GM12878 (cell line): ENCODE measurements at regions not wholly inside any gene's neighbourhood (a gene's known extent, or its start where the extent isn't known, plus 50 kb on each side); places are given as distances from the start of the nearest gene placed in this dataset.

Source experiments
- ATAC-seq: fragments of 200-7000 bp; cut with Tn5 transposase; 3 replicates; pipeline ENCODE4 v1.9.1; 2020; ENCODE audit warnings: mild to moderate bottlenecking, moderate library complexity
- BruUV-seq: library from RNA; stranded (reverse); fragments of 400-500 nt; replicated peaks from 2 replicates; lab custom pipeline; 2021; lab: Mats Ljungman, UMichigan
- CTCF ChIA-PET: fragments of 300-600 bp; sonication (Branson Sonifier 250); formaldehyde crosslinking; extraction: SDS; loops from one replicate; lab custom pipeline; 2021; ENCODE audit warnings: inconsistent platforms; lab: Yijun Ruan, JAX
- POLR2A ChIA-PET: fragments of 350-600 bp; formaldehyde crosslinking; extraction: SDS; loops from one replicate; lab custom pipeline; 2021; ENCODE audit warnings: inconsistent platforms; lab: Charles Lee
- RAD21 ChIA-PET: fragments of 300-600 bp; sonication (Branson Sonifier 250); formaldehyde crosslinking; loops from one replicate; lab custom pipeline; 2023; ENCODE audit warnings: antibody characterized with exemption; ENCODE audit not compliant: unreplicated experiment; lab: Charles Lee
- SMC1A ChIA-PET: fragments of 300-600 bp; sonication (Branson Sonifier 250); formaldehyde crosslinking; loops from one replicate; lab custom pipeline; 2023; ENCODE audit not compliant: unreplicated experiment, uncharacterized antibody; lab: Charles Lee
- DNase-seq: peaks from one replicate; pipeline ENCODE4 v3.0.0-alpha.2; 2011; ENCODE audit warnings: low read depth, low spot score
- FAIRE-seq: peaks from 3 replicates; lab custom pipeline; 2011; peaks lifted over from hg19 to GRCh38; lab: Jason Lieb, UNC
- H2AFZ ChIP-seq: 2 replicates; pipeline ENCODE4 v1.6.0; 2011; ENCODE audit warnings: low read depth, low read length, control low read depth; ENCODE audit not compliant: control insufficient read depth
- H3K27ac ChIP-seq: 2 replicates; pipeline ENCODE4 v1.5.1; 2011; ENCODE audit warnings: control low read depth; ENCODE audit not compliant: control insufficient read depth, insufficient read depth
- H3K27me3 ChIP-seq, 2 experiments: replicated peaks in 1 of 2; 2 replicates each; pipeline versions ENCODE4 v1.6.0 to v1.6.1; 2011; ENCODE audit warnings: low read length in 1 of 2; ENCODE audit not compliant: control insufficient read depth in 2 of 2, insufficient read depth in 2 of 2
- H3K36me3 ChIP-seq, 2 experiments: 2 replicates each; pipeline ENCODE4 v1.5.1; 2011; ENCODE audit warnings: low read length in 1 of 2; ENCODE audit not compliant: control insufficient read depth in 2 of 2, insufficient read depth in 2 of 2
- H3K4me1 ChIP-seq: 2 replicates; pipeline ENCODE4 v1.6.1; 2011; ENCODE audit warnings: mild to moderate bottlenecking, low read length, moderate library complexity, mixed read lengths; ENCODE audit not compliant: control insufficient read depth, insufficient read depth
- H3K4me2 ChIP-seq: 2 replicates; pipeline ENCODE4 v1.6.0; 2011; ENCODE audit warnings: control low read depth; ENCODE audit not compliant: control insufficient read depth, insufficient read depth
- H3K4me3 ChIP-seq: fragments of 200-600 bp; sonication (generic); 2 replicates; pipeline ENCODE4 v1.5.1; 2016
- H3K79me2 ChIP-seq: 2 replicates; pipeline ENCODE4 v1.6.0; 2011; ENCODE audit warnings: low read length; ENCODE audit not compliant: control insufficient read depth, insufficient read depth
- H3K9ac ChIP-seq: 2 replicates; pipeline ENCODE4 v1.8.0; 2011; ENCODE audit warnings: low read length, control low read depth, mixed read lengths; ENCODE audit not compliant: control insufficient read depth, insufficient read depth
- H3K9me3 ChIP-seq: replicated peaks from 3 replicates; pipeline ENCODE4 v1.5.1; 2011; ENCODE audit warnings: mild to moderate bottlenecking, low read length; ENCODE audit not compliant: control insufficient read depth, insufficient read depth
- H4K20me1 ChIP-seq: 2 replicates; pipeline ENCODE4 v1.6.0; 2011; ENCODE audit not compliant: control insufficient read depth, insufficient read depth
- BHLHE40 ChIP-seq, 2 experiments: fragments of 450-650 bp in 1 of 2; IDR thresholded peaks; 2 replicates each; pipeline ENCODE4 v1.6.1; 2011 to 2017; ENCODE audit warnings: low read depth in 2 of 2, borderline replicate concordance in 1 of 2, improper control_type of control experiment in 1 of 2, low read length in 1 of 2, mild to moderate bottlenecking in 1 of 2
- CBX5 ChIP-seq: sonication (generic); IDR thresholded peaks from 2 replicates; pipeline ENCODE4 v1.6.1; 2016; ENCODE audit warnings: low read depth, moderate library complexity, mild to moderate bottlenecking, inconsistent platforms
- E2F4 ChIP-seq: IDR thresholded peaks from 2 replicates; pipeline ENCODE4 v1.6.1; 2012; ENCODE audit warnings: low read depth, low read length, improper control_type of control experiment
- EGR1 ChIP-seq, 2 experiments: IDR thresholded peaks; 1 replicate in 1 of 2; 2 replicates in 1 of 2; pipeline ENCODE4 v1.6.1; 2011 to 2012; ENCODE audit warnings: low read depth in 2 of 2, low read length in 2 of 2, borderline replicate concordance in 1 of 2, mild to moderate bottlenecking in 1 of 2, moderate library complexity in 1 of 2
- IKZF1 ChIP-seq: fragments of 450-650 bp; conservative IDR thresholded peaks from 2 replicates; pipeline ENCODE4 v1.6.1; 2017; ENCODE audit warnings: antibody characterized with exemption, mild to moderate bottlenecking
- JUNB ChIP-seq: IDR thresholded peaks from 2 replicates; pipeline ENCODE4 v1.6.1; 2016; ENCODE audit warnings: antibody characterized with exemption, mild to moderate bottlenecking
- MXI1 ChIP-seq: fragments of 150-350 bp; IDR thresholded peaks from 2 replicates; pipeline ENCODE4 v1.6.1; 2011; ENCODE audit warnings: low read depth, mild to moderate bottlenecking, inconsistent platforms, low read length, improper control_type of control experiment
- NR2C2 ChIP-seq: IDR thresholded peaks from 2 replicates; pipeline ENCODE4 v1.6.1; 2011; ENCODE audit warnings: borderline replicate concordance, low read depth; ENCODE audit not compliant: control insufficient read depth, insufficient read length
- NR2F1 ChIP-seq: fragments of 450-650 bp; conservative IDR thresholded peaks from 2 replicates; pipeline ENCODE4 v1.6.1; 2017; ENCODE audit warnings: mild to moderate bottlenecking
- ZBTB11 ChIP-seq: fragments of 450-650 bp; formaldehyde crosslinking; IDR thresholded peaks from 2 replicates; pipeline ENCODE4 v1.5.0; 2022; ENCODE audit warnings: mild to moderate bottlenecking, missing genetic modification characterization
- WGBS: methylation state at CpG from one replicate; pipeline ENCODE4 v1.1.6; 2016; ENCODE audit warnings: low lambda C conversion rate; ENCODE audit not compliant: insufficient replicate concordance, insufficient coverage; ENCODE audit errors: missing lambda C conversion rate; 5-methylcytosine and 5-hydroxymethylcytosine counted together
- in situ Hi-C: fragments of 300-500 bp; cut with MboI; formaldehyde crosslinking; loops from 9 replicates; pipeline ENCODE4 v1.14.3; 2018; ENCODE audit warnings: mixed read lengths
- intact Hi-C: fragments of 100-400 bp; cut with micrococcal nuclease; formaldehyde crosslinking; loops from one replicate; pipeline ENCODE4 v1.14.2; 2022; ENCODE audit not compliant: unreplicated experiment

- no peaks in the 10 kb centered on the region for H3K79me2 ChIP-seq
- in situ Hi-C loops, result no loop called here
- 64% methylated on average over 14 of the region's 14 CpGs for WGBS
Measured at GRCh38 chr22:49448526-49448925, 379.1 kb downstream of the BRD1 start.

More at GRCh38 chr22:49448526-49448925, 379.1 kb downstream of the BRD1 start:
- Histone ChIP-seq H3K27ac (no peak overlapping the region), H3K9me3 (no peaks in the 10 kb centered on the region; the same call in 2 of the 3 replicates), H3K4me1 (no peaks in the 10 kb centered on the region), H2AFZ (no peak overlapping the region), H3K4me3 (no peak overlapping the region), H4K20me1 (no peaks in the 10 kb centered on the region), H3K4me2 (no peak overlapping the region)
- BruUV-seq, result no TSS peak
- ChIA-PET RAD21 (no interaction called here), SMC1A (no interaction called here), CTCF (no interaction called here)
- FAIRE-seq (no peak), DNase-seq (no peak), ATAC-seq (no peak)
- no peak for TF ChIP-seq E2F4
- no peak for TF ChIP-seq NR2F1
- no peak for TF ChIP-seq NR2C2
- no peak for TF ChIP-seq ZBTB11 (CRISPR knock-in tag)
- TF ChIP-seq BHLHE40 (IDR thresholded peaks at IDR 0.05; ENCODE audit: borderline replicate concordance in 1 of 2, low read depth in 2 of 2, low read length in 1 of 2), result no peak
- no peak for TF ChIP-seq MXI1
- TF ChIP-seq JUNB, result no peak
- no peak for TF ChIP-seq CBX5
- TF ChIP-seq EGR1 (IDR thresholded peaks at IDR 0.05; ENCODE audit: borderline replicate concordance in 1 of 2, low read depth in 2 of 2, low read length in 2 of 2), result no peak
- no peak for TF ChIP-seq IKZF1
- TF ChIP-seq, all 136 proteins: peak for 0
- no peak overlapping the region for H3K9ac ChIP-seq
- H3K36me3 ChIP-seq, result no peaks in the 10 kb centered on the region
- intact Hi-C loops, result no loop called here
- no peaks in the 10 kb centered on the region for H3K27me3 ChIP-seq
- POLR2A ChIA-PET, result no interaction called here
